GM13976 (cell line): ENCODE measurements at regions not wholly inside any gene's neighbourhood (a gene's known extent, or its start where the extent isn't known, plus 50 kb on each side); places are given as distances from the start of the nearest gene placed in this dataset.

ENCODE experiments used
- DNase-seq: peaks from one replicate; pipeline ENCODE4 v3.0.0; 2012; ENCODE audit warnings: low spot score
- CTCF ChIP-seq: IDR thresholded peaks from 2 replicates; pipeline ENCODE4 v1.5.1; 2012; ENCODE audit warnings: borderline replicate concordance, mild to moderate bottlenecking; ENCODE audit not compliant: insufficient read depth; ENCODE audit errors: extremely low read depth, missing control alignments, control extremely low read depth
- in situ Hi-C: fragments of 300-500 bp; cut with MboI; formaldehyde crosslinking; loops from one replicate; pipeline ENCODE4 v1.12.0; 2022; ENCODE audit warnings: low sequenced_read_pairs, mixed read lengths, inconsistent platforms; ENCODE audit not compliant: unreplicated experiment

GRCh38 chr13:40434516-40435397 lies 231.7 kb downstream of the FOXO1 start:
- in situ Hi-C loops, result no loop called here
- TF ChIP-seq CTCF, result no peak
- no peak for DNase-seq

GRCh38 chr13:40438022-40438680 lies 228.3 kb downstream of the FOXO1 start:
- no peak for TF ChIP-seq CTCF
- no peak for DNase-seq
- in situ Hi-C loops, result no loop called here

GRCh38 chr13:40438999-40439797 lies 227.2 kb downstream of the FOXO1 start:
- DNase-seq, result no peak
- in situ Hi-C loops, result no loop called here
- TF ChIP-seq CTCF, result no peak

- in situ Hi-C loops, result no loop called here
- no peak for DNase-seq
- TF ChIP-seq CTCF, result no peak
These were observed 226.5 kb downstream of the FOXO1 start for GRCh38 chr13:40439928-40440327.

- no peak for TF ChIP-seq CTCF
- DNase-seq, result no peak
- in situ Hi-C loops, result no loop called here
These were observed 225.2 kb downstream of the FOXO1 start for GRCh38 chr13:40440990-40441820.

GRCh38 chr13:40442231-40442630 lies 224.2 kb downstream of the FOXO1 start:
- TF ChIP-seq CTCF, result no peak
- in situ Hi-C loops, result no loop called here
- DNase-seq, result no peak
